D721Med (cell line): ENCODE measurements at regions not wholly inside any gene's neighbourhood (a gene's known extent, or its start where the extent isn't known, plus 50 kb on each side); places are given as distances from the start of the nearest gene placed in this dataset.

Source experiments
- DNase-seq: peaks from one replicate; pipeline ENCODE4 v3.0.0; 2011; ENCODE audit warnings: low spot score; ENCODE audit not compliant: insufficient read length
- FAIRE-seq: peaks from 2 replicates; lab custom pipeline; 2011; peaks lifted over from hg19 to GRCh38; lab: Jason Lieb, UNC
- CTCF ChIP-seq: IDR thresholded peaks from 2 replicates; pipeline ENCODE4 v1.5.1; 2012; ENCODE audit warnings: mild to moderate bottlenecking, control low read depth; ENCODE audit not compliant: insufficient read depth; ENCODE audit errors: missing control alignments

DNA sequence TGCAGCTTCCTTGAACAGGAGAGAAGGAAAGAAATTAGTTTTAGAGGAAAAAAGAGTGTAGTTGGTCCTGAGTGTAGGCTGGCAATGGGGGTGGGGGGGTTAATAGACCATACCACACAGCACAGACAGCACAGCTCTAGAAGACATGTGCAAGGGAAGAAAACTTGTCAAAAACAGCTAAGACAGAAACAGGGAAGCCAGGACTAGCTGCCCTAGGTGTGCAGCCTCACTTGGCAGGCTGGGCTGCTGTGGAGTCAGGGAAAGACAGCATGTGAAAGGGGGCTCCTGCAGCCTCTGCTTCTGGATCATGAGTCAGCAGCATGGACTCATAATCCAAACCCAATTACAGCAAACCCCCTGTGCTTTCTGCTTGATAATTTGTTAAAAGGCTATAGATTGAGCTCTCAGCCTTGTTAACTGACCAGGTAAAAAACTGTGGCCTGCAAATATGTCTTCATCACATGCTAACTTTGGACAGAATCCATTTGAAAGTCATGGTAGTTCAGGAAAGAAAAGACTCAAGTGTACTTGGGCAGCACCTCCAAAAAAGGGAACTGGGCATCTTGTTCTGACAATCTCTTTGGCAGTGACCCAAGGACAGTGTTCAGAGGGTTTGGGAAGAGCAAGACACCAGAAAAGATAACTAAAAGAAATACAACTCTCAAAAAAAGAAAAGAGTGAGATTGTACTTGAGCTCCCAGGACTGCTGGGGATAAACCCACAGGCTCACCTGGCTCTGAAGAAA lies 142.2 kb upstream of the VWC2 start:
- TF ChIP-seq CTCF, result no peak
- FAIRE-seq (no peak), DNase-seq (no peak)

DNA sequence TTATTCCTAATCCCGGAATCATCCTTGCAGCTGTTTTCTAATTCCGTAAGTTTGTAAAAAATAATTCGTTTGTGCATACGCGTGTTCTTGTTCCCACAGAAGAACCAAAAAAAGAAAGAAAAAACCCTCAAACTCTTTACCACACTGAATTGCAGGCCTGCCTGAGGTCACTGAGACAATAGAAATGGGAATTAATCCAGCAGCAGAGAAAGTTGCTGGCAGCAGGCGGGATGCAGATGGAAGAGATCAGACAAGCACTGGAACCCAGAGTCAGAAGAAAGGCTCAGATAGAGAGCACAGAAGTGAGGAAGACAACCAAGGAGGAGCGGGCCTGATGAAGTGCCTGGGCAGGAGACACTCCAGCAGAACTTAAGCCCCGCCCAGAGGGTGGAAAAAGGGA lies 141.5 kb upstream of the VWC2 start:
- no peak for FAIRE-seq
- no peak for TF ChIP-seq CTCF
- DNase-seq, result no peak

- DNase-seq (no peak), FAIRE-seq (no peak)
- TF ChIP-seq CTCF, result no peak
Observed at GRCh38 chr7:49635800-49636199, 137.6 kb upstream of the VWC2 start.

DNA sequence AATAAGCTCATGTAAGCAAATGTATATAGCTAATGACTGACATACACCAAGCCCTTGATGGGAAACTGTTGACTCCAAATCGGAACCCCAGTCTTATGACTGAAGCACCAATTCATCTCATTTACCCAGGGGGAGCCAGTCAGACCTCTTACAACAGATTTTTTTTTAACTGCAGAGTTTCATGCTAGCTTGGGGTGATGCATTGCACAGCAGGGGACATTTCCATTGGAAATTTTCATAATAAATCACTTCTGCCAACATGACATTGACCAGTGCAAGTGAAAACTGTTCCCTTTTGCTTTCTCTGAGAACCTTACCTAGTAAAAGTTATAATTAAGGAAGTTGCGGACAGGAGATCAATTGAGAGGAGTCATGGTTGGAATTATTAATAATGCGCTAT lies 137.0 kb upstream of the VWC2 start:
- DNase-seq, result no peak
- no peak for FAIRE-seq
- TF ChIP-seq CTCF, result no peak

GRCh38 chr7:49638166-49638565 lies 135.3 kb upstream of the VWC2 start:
- TF ChIP-seq CTCF, result no peak
- FAIRE-seq (no peak), DNase-seq (no peak)

DNA sequence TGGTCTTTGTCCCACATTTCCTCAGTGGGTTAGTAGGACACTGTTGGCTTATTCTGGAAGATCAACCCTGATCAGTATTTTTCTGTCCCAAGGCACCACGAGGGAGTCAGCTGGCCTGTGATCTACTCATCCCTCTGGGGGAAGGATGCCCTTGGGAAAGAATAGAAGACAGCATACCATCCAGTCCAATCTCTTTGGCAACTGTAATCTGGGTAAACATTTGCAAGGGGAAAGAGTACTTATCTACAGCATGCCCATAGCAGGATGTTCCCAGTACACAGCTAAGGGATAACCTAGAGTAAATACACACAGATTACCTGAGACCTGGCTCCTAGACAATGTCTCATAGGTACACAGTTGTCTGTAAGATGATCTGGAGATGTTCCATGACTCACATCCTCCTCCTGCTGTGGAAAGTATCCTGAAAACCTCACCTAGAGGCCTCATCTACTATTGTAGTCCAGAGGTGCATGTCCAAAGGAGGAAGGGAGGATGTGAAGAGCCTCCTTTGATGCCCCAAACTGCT lies 134.3 kb upstream of the VWC2 start:
- TF ChIP-seq CTCF, result no peak
- no peak for FAIRE-seq
- DNase-seq, result no peak

DNA sequence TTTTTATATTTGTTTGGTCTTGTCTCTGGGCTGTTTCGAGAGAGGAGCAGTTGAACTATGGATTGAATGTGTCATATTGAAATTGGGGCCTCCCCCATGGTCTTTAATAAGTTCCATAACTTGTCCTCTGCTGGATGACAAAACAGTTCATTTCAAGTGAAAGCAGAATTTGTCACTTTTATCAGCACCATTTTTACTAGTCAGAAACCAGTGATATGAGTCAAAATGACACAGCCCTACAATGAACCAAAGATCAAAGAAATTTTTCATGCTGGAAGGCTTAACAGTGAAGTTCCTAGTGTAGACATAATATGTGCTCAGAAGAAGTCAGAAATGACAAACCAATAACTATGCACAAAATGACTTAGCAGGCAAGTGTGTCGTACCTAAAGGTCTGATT lies 133.6 kb upstream of the VWC2 start:
- no peak for FAIRE-seq
- no peak for DNase-seq
- no peak for TF ChIP-seq CTCF
